ENCODE measurements at regions not wholly inside any gene's neighbourhood (a gene's known extent, or its start where the extent isn't known, plus 50 kb on each side); places are given as distances from the start of the nearest gene placed in this dataset.

DNA sequence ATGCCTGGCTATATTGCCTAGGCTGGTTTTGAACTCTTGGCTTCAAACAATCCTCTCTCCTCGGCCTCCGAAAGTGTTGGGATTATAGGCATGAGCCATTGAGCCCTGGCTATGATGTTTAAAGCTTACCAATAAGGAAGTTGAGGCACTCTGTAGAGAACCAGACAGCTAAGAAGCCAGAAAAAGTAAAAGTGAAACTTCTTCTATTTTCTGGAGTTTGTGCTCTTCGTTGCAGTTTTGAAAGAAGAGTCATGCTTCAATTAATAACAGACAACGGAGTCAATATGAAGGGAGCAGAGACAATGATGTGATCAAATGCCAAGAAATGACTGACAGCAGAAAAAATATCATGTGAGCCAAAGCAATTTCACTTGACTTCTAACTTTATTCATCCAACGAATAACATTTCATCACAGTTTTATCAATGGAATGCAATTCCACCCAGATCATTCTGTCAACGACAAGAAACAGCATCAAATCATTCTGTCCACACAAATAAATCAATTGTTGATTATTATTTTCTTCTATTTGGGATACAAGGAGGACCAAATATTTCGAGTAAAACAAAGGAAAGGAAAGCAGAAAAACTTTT is 175.5 kb upstream of the CELF4 start:
- no peaks in the 10 kb centered on the region for H4K20me1 ChIP-seq (ENCODE audit: insufficient read depth, low read length)
- no peaks in the 10 kb centered on the region for H3K79me2 ChIP-seq (ENCODE audit: insufficient read depth, low read length)
- H3K9ac ChIP-seq (ENCODE audit: low read length), result no peak overlapping the region
- no peaks in the 10 kb centered on the region for H3K27me3 ChIP-seq (ENCODE audit: insufficient read depth, low read length)
- TF ChIP-seq EZH2 (IDR thresholded peaks at IDR 0.05; ENCODE audit: borderline replicate concordance, low read length) (no peak), CTCF (IDR thresholded peaks at IDR 0.05; ENCODE audit: low read length) (no peak)
- H3K4me1 ChIP-seq (ENCODE audit: insufficient read depth, low read length, severe bottlenecking), result no peaks in the 10 kb centered on the region
- no peaks in the 10 kb centered on the region for H3K36me3 ChIP-seq (ENCODE audit: insufficient read depth, low read length)
- H3K4me3 ChIP-seq (ENCODE audit: low read depth, low read length, poor library complexity, severe bottlenecking), result no peak overlapping the region
- H3K9me2 ChIP-seq (ENCODE audit: low read depth, low read length), result no peaks in the 10 kb centered on the region
- H3F3A ChIP-seq (ENCODE audit: insufficient read depth, low read length), result no peaks in the 10 kb centered on the region
- no peaks in the 10 kb centered on the region for H3K9me3 ChIP-seq (ENCODE audit: low read length)
- H3K27ac ChIP-seq (ENCODE audit: low read depth, low read length, poor library complexity, severe bottlenecking), result no peak overlapping the region
- no peak overlapping the region for H3K4me2 ChIP-seq (ENCODE audit: low read length)
- H2AFZ ChIP-seq (ENCODE audit: low read length), result no peak overlapping the region

- no peaks in the 10 kb centered on the region for H3K9me2 ChIP-seq (ENCODE audit: low read depth, low read length)
- H3K27ac ChIP-seq (ENCODE audit: low read depth, low read length, poor library complexity, severe bottlenecking), result no peak overlapping the region
- no peaks in the 10 kb centered on the region for H3F3A ChIP-seq (ENCODE audit: insufficient read depth, low read length)
- no peaks in the 10 kb centered on the region for H3K27me3 ChIP-seq (ENCODE audit: insufficient read depth, low read length)
- H3K4me2 ChIP-seq (ENCODE audit: low read length), result no peak overlapping the region
- H4K20me1 ChIP-seq (ENCODE audit: insufficient read depth, low read length), result no peaks in the 10 kb centered on the region
- no peaks in the 10 kb centered on the region for H3K4me1 ChIP-seq (ENCODE audit: insufficient read depth, low read length, severe bottlenecking)
- no peak overlapping the region for H3K4me3 ChIP-seq (ENCODE audit: low read depth, low read length, poor library complexity, severe bottlenecking)
- H3K36me3 ChIP-seq (ENCODE audit: insufficient read depth, low read length), result no peaks in the 10 kb centered on the region
- no peaks in the 10 kb centered on the region for H3K9me3 ChIP-seq (ENCODE audit: low read length)
- H3K79me2 ChIP-seq (ENCODE audit: insufficient read depth, low read length), result no peaks in the 10 kb centered on the region
- no peak overlapping the region for H3K9ac ChIP-seq (ENCODE audit: low read length)
- H2AFZ ChIP-seq (ENCODE audit: low read length), result no peak overlapping the region
- TF ChIP-seq EZH2 (IDR thresholded peaks at IDR 0.05; ENCODE audit: borderline replicate concordance, low read length) (no peak), CTCF (IDR thresholded peaks at IDR 0.05; ENCODE audit: low read length) (no peak)
These were observed 168.8 kb upstream of the CELF4 start for GRCh38 chr18:37734406-37734805.

GRCh38 chr18:37729716-37730115 is 164.1 kb upstream of the CELF4 start:
- Histone ChIP-seq H4K20me1 (ENCODE audit: insufficient read depth, low read length) (no peaks in the 10 kb centered on the region), H3K27me3 (ENCODE audit: insufficient read depth, low read length) (no peaks in the 10 kb centered on the region), H3K4me3 (ENCODE audit: low read depth, low read length, poor library complexity, severe bottlenecking) (no peak overlapping the region), H3K4me1 (ENCODE audit: insufficient read depth, low read length, severe bottlenecking) (no peaks in the 10 kb centered on the region), H3K36me3 (ENCODE audit: insufficient read depth, low read length) (no peaks in the 10 kb centered on the region), H3K4me2 (ENCODE audit: low read length) (no peak overlapping the region), H3K27ac (ENCODE audit: low read depth, low read length, poor library complexity, severe bottlenecking) (no peak overlapping the region), H3K9me3 (ENCODE audit: low read length) (no peaks in the 10 kb centered on the region), H2AFZ (ENCODE audit: low read length) (no peak overlapping the region), H3K9ac (ENCODE audit: low read length) (no peak overlapping the region), H3F3A (ENCODE audit: insufficient read depth, low read length) (no peaks in the 10 kb centered on the region), H3K79me2 (ENCODE audit: insufficient read depth, low read length) (no peaks in the 10 kb centered on the region), H3K9me2 (ENCODE audit: low read depth, low read length) (no peaks in the 10 kb centered on the region)
- TF ChIP-seq CTCF (IDR thresholded peaks at IDR 0.05; ENCODE audit: low read length) (no peak), EZH2 (IDR thresholded peaks at IDR 0.05; ENCODE audit: borderline replicate concordance, low read length) (no peak)
